ENCODE measurements at regions not wholly inside any gene's neighbourhood (a gene's known extent, or its start where the extent isn't known, plus 50 kb on each side); places are given as distances from the start of the nearest gene placed in this dataset.

DNA sequence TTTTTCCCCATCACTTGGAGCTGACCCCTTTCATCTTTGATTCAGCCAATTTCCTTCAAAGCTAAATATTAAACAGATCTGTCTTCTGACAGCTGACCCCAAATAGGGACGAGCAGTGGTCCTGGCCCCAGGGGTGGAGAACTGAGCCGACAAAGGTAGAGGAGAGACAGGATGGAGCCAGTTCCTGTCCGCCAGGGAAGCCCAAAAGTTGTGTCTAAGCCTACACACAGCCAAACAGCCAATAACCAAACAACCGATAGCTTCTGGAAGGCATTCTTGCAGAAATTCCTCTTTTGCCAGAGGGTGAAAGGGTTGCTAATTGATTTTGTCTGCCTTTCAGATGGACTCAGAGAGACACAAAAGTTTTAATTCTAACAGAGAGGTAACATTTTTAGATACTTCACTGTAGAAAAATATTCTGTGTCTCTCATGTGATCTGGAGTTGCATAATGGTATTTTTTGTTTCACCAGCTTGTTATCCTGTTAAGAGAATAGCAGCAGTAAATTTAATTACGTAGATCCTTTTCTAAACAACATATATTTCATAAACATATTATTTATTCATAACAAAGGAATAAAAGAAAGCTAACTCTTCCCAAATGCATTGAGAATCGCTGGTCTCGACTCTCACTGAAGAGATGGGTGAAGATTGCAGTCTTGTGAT lies 161.7 kb upstream of the LYZL1 start:
- no peak overlapping the region for H3K4me3 ChIP-seq (ENCODE audit: low read depth, low read length)
- DNase-seq (ENCODE audit: low read depth): no peak
- TF ChIP-seq, protein P1, sequence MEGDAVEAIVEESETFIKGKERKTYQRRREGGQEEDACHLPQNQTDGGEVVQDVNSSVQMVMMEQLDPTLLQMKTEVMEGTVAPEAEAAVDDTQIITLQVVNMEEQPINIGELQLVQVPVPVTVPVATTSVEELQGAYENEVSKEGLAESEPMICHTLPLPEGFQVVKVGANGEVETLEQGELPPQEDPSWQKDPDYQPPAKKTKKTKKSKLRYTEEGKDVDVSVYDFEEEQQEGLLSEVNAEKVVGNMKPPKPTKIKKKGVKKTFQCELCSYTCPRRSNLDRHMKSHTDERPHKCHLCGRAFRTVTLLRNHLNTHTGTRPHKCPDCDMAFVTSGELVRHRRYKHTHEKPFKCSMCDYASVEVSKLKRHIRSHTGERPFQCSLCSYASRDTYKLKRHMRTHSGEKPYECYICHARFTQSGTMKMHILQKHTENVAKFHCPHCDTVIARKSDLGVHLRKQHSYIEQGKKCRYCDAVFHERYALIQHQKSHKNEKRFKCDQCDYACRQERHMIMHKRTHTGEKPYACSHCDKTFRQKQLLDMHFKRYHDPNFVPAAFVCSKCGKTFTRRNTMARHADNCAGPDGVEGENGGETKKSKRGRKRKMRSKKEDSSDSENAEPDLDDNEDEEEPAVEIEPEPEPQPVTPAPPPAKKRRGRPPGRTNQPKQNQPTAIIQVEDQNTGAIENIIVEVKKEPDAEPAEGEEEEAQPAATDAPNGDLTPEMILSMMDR (IDR thresholded peaks at IDR 0.05; ENCODE audit: insufficient read depth, low read depth, low read length): no peak

DNA sequence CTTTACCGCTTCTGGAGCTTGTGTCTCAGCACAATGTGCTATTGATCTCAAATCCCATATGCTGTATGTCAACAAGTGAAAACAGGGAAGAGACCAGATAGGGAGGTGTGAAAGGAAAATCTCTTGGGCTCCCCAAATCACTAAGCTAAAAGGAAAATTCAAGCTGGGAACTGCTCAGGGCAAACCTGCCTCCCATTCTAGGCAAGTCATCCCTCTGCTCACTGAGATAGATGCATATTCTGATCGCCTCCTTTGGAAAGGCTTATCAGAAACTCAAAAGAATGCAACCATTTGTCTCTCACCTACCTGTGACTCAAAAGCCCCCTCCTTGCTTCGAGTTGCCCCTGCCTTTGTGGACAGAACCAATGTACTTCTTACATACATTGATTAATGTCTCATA lies 161.1 kb upstream of the LYZL1 start:
- TF ChIP-seq, protein P1 (IDR thresholded peaks at IDR 0.05; ENCODE audit: insufficient read depth, low read depth, low read length): no peak
- DNase-seq (ENCODE audit: low read depth): no peak
- H3K4me3 ChIP-seq (ENCODE audit: low read depth, low read length): no peak overlapping the region

DNA sequence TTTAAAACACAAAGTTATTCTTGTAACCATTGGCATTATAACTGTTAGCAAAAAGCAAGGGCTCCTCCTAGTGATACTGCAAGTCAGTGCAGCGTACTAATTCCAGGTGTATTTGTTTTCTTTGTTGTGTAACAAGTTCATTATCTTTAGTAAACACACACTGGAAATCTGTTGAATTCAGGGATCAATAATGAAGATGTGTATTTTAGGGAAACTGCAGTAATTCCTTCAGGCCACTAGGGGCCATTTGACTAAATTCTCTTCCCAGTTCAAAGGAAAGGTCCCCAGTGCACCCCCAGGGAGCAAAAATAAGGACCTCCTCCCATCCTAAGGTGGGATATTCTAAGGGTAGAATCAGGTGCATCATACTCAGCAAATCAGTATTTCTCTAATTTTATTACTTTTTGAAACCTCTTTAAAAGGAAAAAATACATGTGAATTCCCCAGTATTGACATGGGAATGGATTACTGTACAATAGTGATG lies 158.6 kb upstream of the LYZL1 start:
- TF ChIP-seq, protein P1 (IDR thresholded peaks at IDR 0.05; ENCODE audit: insufficient read depth, low read depth, low read length): peak; percentile 70
- no peak overlapping the region for H3K4me3 ChIP-seq (ENCODE audit: low read depth, low read length)
- DNase-seq (ENCODE audit: low read depth): peak; percentile 59

DNA sequence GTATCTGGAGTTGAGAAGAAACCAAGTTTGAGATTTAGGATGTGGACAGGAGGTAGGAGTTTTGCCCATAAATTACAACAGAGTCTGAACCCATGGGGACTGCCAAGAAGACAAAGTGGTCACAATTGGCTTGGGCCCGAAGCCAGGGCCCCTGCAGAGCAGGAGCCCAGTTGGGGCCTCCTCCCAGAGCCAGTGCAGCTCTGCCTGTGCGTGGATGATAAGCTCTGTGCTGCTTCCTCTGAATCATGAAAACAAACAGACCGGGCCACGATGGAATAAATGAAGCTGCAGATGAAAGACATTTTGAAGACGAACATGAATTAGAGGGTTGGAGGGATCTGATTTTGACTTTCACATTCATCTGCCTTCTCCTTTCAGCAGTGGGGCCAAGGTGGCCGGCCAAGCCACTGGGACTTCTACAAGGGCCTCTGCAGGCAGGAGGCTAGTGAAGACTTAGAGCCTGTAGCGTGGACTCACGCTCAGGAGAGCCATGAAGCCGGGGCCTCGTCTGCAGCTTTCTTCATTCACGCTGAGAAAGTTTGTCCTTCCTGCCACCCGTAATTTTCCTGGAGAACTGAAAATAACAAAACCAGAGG lies 156.8 kb upstream of the LYZL1 start:
- TF ChIP-seq, protein P1 (IDR thresholded peaks at IDR 0.05; ENCODE audit: insufficient read depth, low read depth, low read length): no peak
- no peak for DNase-seq (ENCODE audit: low read depth)
- H3K4me3 ChIP-seq (ENCODE audit: low read depth, low read length): no peak overlapping the region

DNA sequence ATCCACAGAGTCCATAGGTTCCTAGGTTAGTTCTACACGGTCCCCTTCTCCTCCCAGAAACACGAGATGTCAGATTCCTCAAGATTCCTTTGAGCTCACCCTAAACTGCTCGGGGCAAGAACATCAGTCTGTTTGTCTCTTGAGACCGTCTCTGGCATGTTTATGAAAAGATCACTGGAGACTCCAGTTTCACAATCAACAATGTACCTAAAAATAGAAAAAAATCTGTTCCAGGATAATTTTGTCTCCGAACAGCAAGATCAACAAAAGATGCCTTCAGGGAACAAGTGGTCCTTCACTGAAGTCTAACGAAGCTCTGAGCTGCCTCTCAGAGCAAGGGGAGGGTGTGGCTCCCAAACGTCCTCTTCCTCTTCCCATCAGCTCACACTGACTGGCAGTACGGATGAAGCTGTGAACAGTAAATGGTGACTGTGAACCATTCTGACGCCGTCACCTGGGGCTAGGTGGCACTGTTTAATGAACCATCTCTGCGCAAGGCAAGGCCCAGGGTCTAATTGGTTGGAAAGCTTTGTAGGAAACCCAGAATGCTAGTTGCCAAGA lies 156.2 kb upstream of the LYZL1 start:
- peak; percentile 70 for DNase-seq (ENCODE audit: low read depth)
- TF ChIP-seq, protein P1 (IDR thresholded peaks at IDR 0.05; ENCODE audit: insufficient read depth, low read depth, low read length): no peak
- no peak overlapping the region for H3K4me3 ChIP-seq (ENCODE audit: low read depth, low read length)

DNA sequence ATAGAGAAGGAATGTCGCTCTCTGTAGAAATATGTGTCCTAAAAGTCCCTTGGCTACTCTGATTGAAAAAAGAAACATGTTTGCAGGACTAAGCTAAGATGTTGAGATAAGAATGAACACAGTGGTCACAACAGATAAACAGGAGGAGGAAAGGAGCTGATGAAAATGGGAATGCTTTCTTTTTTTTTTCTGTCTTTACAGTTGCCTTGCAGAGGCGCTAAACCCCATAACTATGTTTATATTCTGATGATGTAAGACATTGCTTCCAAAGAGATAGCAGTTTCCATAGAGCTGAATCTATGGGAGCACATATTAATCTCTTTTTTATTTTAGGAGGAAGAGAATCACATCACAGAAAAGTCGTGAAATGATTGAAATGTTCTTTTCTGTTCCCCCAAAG lies 153.5 kb upstream of the LYZL1 start:
- peak; percentile 62 for DNase-seq (ENCODE audit: low read depth)
- TF ChIP-seq, protein P1 (IDR thresholded peaks at IDR 0.05; ENCODE audit: insufficient read depth, low read depth, low read length): no peak
- no peak overlapping the region for H3K4me3 ChIP-seq (ENCODE audit: low read depth, low read length)
